MM.1S (cell line): ENCODE measurements at regions not wholly inside any gene's neighbourhood (a gene's known extent, or its start where the extent isn't known, plus 50 kb on each side); places are given as distances from the start of the nearest gene placed in this dataset.

Experiments
- EZH2 ChIP-seq: fragments of 300-600 bp; sonication (generic); optimal IDR thresholded peaks from 2 replicates; pipeline ENCODE3; 2017; ENCODE audit warnings: low read depth, mild to moderate bottlenecking, antibody characterized with exemption, low read length, mixed read lengths
- TF ChIP-seq, protein P1 (sequence below): fragments of 300-600 bp; sonication (generic); IDR thresholded peaks from 2 replicates; pipeline ENCODE4 v1.5.1; 2016; ENCODE audit warnings: antibody characterized with exemption, low read length, mixed read lengths

DNA sequence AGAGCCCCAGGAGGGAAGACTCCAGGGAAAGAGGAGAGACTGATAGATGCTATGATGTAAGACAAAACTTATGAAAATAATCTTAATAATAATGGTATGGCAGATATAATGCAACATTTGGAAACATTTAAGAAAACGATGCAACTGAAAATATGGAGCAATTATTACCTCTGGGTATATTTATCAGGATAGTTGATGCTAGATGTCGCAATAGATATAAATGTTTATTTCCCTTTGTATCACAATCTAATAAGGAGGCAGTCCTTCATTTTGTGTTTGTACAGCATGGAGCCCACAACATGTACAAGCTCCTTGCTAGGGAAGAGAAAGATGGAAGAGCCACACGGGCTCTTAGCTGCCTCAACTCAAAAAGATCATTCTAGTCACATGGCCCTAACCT lies 101.1 kb upstream of the TMEM132E start:
- TF ChIP-seq, protein P1, sequence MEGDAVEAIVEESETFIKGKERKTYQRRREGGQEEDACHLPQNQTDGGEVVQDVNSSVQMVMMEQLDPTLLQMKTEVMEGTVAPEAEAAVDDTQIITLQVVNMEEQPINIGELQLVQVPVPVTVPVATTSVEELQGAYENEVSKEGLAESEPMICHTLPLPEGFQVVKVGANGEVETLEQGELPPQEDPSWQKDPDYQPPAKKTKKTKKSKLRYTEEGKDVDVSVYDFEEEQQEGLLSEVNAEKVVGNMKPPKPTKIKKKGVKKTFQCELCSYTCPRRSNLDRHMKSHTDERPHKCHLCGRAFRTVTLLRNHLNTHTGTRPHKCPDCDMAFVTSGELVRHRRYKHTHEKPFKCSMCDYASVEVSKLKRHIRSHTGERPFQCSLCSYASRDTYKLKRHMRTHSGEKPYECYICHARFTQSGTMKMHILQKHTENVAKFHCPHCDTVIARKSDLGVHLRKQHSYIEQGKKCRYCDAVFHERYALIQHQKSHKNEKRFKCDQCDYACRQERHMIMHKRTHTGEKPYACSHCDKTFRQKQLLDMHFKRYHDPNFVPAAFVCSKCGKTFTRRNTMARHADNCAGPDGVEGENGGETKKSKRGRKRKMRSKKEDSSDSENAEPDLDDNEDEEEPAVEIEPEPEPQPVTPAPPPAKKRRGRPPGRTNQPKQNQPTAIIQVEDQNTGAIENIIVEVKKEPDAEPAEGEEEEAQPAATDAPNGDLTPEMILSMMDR = no peak
- TF ChIP-seq EZH2 = no peak
